ENCODE measurements at regions not wholly inside any gene's neighbourhood (a gene's known extent, or its start where the extent isn't known, plus 50 kb on each side); places are given as distances from the start of the nearest gene placed in this dataset.

- DNase-seq (ENCODE audit: low spot score) = no peak
These were observed 137.1 kb downstream of the CTTN start for GRCh38 chr11:70535191-70535971.

- no peak for DNase-seq (ENCODE audit: low spot score)
These were observed 137.9 kb downstream of the CTTN start for GRCh38 chr11:70536051-70536877.

GRCh38 chr11:70537576-70538571 is 139.5 kb downstream of the CTTN start:
- DNase-seq (ENCODE audit: low spot score) = no peak

GRCh38 chr11:70538641-70539359 is 140.5 kb downstream of the CTTN start:
- no peak for DNase-seq (ENCODE audit: low spot score)

- DNase-seq (ENCODE audit: low spot score) = no peak
These were observed 141.2 kb downstream of the CTTN start for GRCh38 chr11:70539360-70540095.

GRCh38 chr11:70540196-70540595 is 141.9 kb downstream of the CTTN start:
- DNase-seq (ENCODE audit: low spot score) = no peak

GRCh38 chr11:70541176-70541575 is 142.8 kb downstream of the CTTN start:
- no peak for DNase-seq (ENCODE audit: low spot score)

GRCh38 chr11:70541699-70542098 is 143.4 kb downstream of the CTTN start:
- no peak for DNase-seq (ENCODE audit: low spot score)

GRCh38 chr11:70542406-70542805 is 144.1 kb downstream of the CTTN start:
- no peak for DNase-seq (ENCODE audit: low spot score)

- DNase-seq (ENCODE audit: low spot score) = no peak
These were observed 144.5 kb downstream of the CTTN start for GRCh38 chr11:70542811-70543210.

- no peak for DNase-seq (ENCODE audit: low spot score)
These were observed 145.3 kb downstream of the CTTN start for GRCh38 chr11:70543611-70544010.

GRCh38 chr11:70544067-70544773 is 145.9 kb downstream of the CTTN start:
- no peak for DNase-seq (ENCODE audit: low spot score)

- DNase-seq (ENCODE audit: low spot score) = no peak
These were observed 146.7 kb downstream of the CTTN start for GRCh38 chr11:70544774-70545609.

- DNase-seq (ENCODE audit: low spot score) = no peak
These were observed 147.2 kb downstream of the CTTN start for GRCh38 chr11:70545610-70545912.

- DNase-seq (ENCODE audit: low spot score) = no peak
These were observed 148.0 kb downstream of the CTTN start for GRCh38 chr11:70546191-70546940.

GRCh38 chr11:70547386-70547785 is 149.1 kb downstream of the CTTN start:
- no peak for DNase-seq (ENCODE audit: low spot score)

- no peak for DNase-seq (ENCODE audit: low spot score)
These were observed 149.7 kb downstream of the CTTN start for GRCh38 chr11:70547821-70548670.

GRCh38 chr11:70548976-70549375 is 150.6 kb downstream of the CTTN start:
- DNase-seq (ENCODE audit: low spot score) = no peak

All from hematopoietic multipotent progenitor cell treated with erythropoietin and hydrocortisone succinate and interleukin-3 and kit ligand, for 15 days (in vitro differentiated cells).